ENCODE measurements at regions not wholly inside any gene's neighbourhood (a gene's known extent, or its start where the extent isn't known, plus 50 kb on each side); places are given as distances from the start of the nearest gene placed in this dataset.

DNA sequence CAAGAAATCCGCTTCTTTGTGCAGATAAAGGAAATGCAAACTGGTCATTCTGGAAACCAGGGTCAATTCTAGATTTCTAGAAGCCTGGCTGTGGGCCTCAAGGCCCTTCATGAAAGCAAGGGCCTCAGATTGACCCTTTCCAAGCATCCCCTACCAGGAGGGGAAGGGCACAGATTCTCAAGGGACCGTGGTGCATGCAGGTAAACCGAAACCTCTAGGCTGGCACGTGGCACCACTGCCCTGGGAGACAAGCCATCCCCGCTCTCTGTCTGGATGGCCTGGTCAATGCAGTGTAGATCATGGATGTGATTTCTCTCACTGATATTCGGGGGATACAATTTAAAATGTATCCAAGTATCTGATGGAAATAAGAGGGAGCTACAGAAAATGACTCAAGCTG lies 69.4 kb downstream of the TOMM20 start:
- Histone ChIP-seq H3K27ac (peak overlapping the region; percentile 37 to 90 (median 38)), H3K4me3 (no peak overlapping the region), H3K4me1 (peaks cover 0 to 38% (median 15%) of the 10 kb centered on the region in 4 donors), H3K36me3 (no peaks in the 10 kb centered on the region), H3K9me3 (no peaks in the 10 kb centered on the region), H3K27me3 (no peaks in the 10 kb centered on the region)
- no peak for TF ChIP-seq POLR2A (IDR thresholded peaks at IDR 0.05)
- TF ChIP-seq CTCF (IDR thresholded peaks at IDR 0.05) = no peak
- DNase-seq (peak in 2 of 3 donors; percentile 49 to 72), ATAC-seq (peak in 2 of 4 donors; percentile 6 to 44)
- intact Hi-C loops (cut with DNase I) = no loop called here
- WGBS (ENCODE audit: insufficient coverage, low coverage, low lambda C conversion rate, missing lambda C conversion rate) = 37% methylated on average over 6 of the region's 6 CpGs

GRCh38 chr1:235058695-235059094 lies 69.9 kb downstream of the TOMM20 start:
- ATAC-seq (no peak), DNase-seq (no peak)
- WGBS (ENCODE audit: insufficient coverage, low coverage, low lambda C conversion rate, missing lambda C conversion rate) = 62% methylated on average over 1 of the region's 1 CpG
- H3K27me3 ChIP-seq = no peaks in the 10 kb centered on the region
- intact Hi-C loops (cut with DNase I) = no loop called here
- H3K4me1 ChIP-seq = peaks cover 0 to 36% (median 15%) of the 10 kb centered on the region in 4 donors
- no peak overlapping the region for H3K4me3 ChIP-seq
- H3K27ac ChIP-seq = peak overlapping the region in 2 of 3 donors; percentile 67 to 90
- TF ChIP-seq POLR2A (IDR thresholded peaks at IDR 0.05) = no peak
- TF ChIP-seq CTCF (IDR thresholded peaks at IDR 0.05) = no peak
- H3K9me3 ChIP-seq = no peaks in the 10 kb centered on the region
- H3K36me3 ChIP-seq = no peaks in the 10 kb centered on the region

DNA sequence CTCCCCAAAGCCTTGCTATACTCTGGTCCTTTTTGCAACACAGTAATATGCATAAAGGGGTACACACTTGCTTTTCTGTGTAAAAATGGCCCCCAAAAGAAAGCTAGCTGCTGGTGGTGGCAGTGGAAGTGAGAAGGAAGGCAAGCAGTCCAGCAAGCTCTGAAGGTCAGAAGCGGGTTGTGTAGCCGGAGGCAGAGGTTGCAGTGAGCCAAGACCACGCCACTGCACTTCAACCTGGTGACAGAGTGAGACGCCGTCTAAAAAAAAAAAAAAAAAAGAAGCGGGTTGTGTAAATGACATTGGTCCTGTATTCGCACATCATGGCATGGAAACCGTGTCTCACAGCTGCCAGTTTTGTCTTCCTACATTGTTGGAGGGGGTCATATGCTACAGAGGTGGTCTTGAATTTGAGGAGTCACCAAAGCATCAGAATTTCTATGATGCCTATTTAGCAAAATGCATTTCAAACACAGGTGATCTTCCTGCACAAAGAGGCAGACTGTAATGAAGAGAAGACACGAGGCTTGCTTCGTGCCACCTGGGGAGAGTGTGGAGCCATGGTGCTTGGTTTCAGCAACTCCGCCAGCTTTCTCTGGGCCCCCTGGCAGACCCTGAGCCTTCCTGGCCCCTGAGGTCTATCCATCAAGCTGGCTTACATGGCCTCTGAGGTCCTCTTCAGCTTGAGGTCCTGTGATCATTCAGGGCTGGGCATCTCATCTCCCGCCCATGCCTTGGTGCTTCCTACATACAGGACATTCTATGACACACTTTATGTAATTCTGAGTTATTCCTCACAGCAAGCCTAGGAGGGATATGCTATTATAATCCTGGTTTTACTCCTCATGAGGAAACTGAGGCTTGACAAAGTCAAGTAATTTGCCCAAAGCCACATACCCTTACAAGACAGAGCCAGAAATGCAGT lies 71.0 kb downstream of the TOMM20 start:
- Histone ChIP-seq H3K4me1 (peaks cover 0 to 25% (median 8%) of the 10 kb centered on the region in 4 donors), H3K9me3 (no peaks in the 10 kb centered on the region), H3K36me3 (no peaks in the 10 kb centered on the region), H3K4me3 (no peak overlapping the region), H3K27ac (peak overlapping the region; percentile 35 to 90 (median 67)), H3K27me3 (no peaks in the 10 kb centered on the region)
- DNase-seq (peak in 1 of 3 donors; percentile 65), ATAC-seq (peak; percentile 10 to 47 (median 37))
- WGBS (ENCODE audit: insufficient coverage, low coverage, low lambda C conversion rate, missing lambda C conversion rate) = 36% methylated on average over 11 of the region's 12 CpGs
- intact Hi-C loops (cut with DNase I) = no loop called here
- TF ChIP-seq CTCF (IDR thresholded peaks at IDR 0.05) = no peak
- TF ChIP-seq POLR2A (IDR thresholded peaks at IDR 0.05) = peak; percentile 71

DNA sequence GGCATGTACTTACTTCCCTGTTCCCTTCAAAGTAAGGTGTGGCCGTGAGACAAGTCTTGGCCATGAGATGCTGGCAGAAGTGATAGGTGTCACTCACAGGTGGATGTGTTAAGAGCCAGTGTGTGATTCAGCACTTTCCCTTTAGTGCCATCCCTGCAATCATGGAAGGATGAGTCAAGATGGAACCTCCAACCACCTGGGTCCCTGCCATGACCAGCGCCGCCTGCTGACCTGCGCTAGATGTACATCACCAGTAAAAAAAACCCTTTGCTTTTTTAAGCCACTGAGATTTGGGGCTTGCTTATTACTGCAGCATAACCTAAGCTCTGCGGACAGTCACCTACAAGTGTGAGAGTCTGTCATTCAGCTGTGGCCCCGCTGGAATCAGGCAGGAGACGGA lies 71.7 kb downstream of the TOMM20 start:
- TF ChIP-seq POLR2A (IDR thresholded peaks at IDR 0.05) (peak; percentile 28), CTCF (IDR thresholded peaks at IDR 0.05) (peak in 1 of 4 donors; percentile 24)
- DNase-seq (no peak), ATAC-seq (peak in 1 of 4 donors; percentile 5)
- intact Hi-C loops (cut with DNase I) = no loop called here
- H3K4me1 ChIP-seq = peaks cover 0 to 20% (median 6%) of the 10 kb centered on the region in 4 donors
- WGBS (ENCODE audit: insufficient coverage, low coverage, low lambda C conversion rate, missing lambda C conversion rate) = 69% methylated on average over 2 of the region's 7 CpGs
- no peaks in the 10 kb centered on the region for H3K9me3 ChIP-seq
- no peak overlapping the region for H3K4me3 ChIP-seq
- H3K36me3 ChIP-seq = no peaks in the 10 kb centered on the region
- H3K27ac ChIP-seq = peak overlapping the region in 2 of 3 donors; percentile 30 to 53
- no peaks in the 10 kb centered on the region for H3K27me3 ChIP-seq
